ENCODE measurements at regions not wholly inside any gene's neighbourhood (a gene's known extent, or its start where the extent isn't known, plus 50 kb on each side); places are given as distances from the start of the nearest gene placed in this dataset.
"Not testable (repeated sequence)": the region's sequence is repeated elsewhere in the genome, so short reads cannot be mapped to it uniquely, and the experiment has no call there.

DNA sequence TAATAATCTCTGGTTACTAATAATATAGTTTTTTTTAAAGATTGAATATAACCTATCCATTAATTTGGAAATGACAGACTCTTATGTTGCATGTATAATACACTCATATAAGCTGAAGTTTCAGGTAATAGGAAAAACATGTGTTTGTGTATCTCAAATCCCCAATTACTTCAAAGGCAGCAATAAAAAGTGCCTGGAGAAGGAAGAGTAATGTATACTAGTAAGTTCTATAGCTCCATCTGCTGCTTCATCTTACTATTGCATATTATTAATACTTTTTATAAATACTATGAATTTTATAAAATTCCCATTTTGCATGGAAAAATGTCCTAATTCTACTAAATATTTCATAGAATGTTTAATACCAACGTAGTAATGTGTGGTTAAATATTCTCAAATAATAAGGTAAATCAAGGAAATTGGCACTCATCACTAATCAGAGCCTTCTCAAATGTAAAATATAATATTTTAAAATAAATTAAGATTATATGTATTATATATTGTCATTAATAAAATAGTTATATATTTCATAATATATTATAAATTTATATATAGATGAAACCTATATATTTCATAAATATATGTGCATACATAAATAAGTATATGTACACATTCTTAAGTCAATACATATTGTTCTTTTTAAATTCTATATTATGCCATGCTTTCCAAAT is 311.9 kb downstream of the HGF start:
- DNase-seq (ENCODE audit: extremely low read depth in 1 of 11, low read depth in 9 of 11, low spot score in 4 of 11) = peak in 1 of 11 donors; percentile 7

DNA sequence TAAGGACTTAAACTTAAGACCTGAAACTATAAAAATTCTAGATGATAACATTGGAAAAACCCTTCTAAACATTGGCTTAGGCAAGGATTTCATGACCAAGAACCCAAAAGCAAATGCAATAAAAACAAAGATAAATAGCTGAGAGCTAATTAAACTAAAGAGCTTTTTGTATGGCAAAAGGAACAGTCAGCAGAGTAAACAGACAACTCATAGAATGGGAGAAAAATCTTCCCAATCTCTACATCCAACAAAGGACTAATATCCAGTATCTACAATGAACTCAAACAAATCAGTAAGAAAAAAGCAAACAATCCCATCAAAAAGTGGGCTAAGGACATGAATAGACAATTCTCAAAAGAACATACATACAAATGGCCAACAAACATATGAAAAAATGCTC is 316.1 kb downstream of the HGF start:
- not testable (repeated sequence) for DNase-seq (ENCODE audit: extremely low read depth in 1 of 11, low read depth in 9 of 11, low spot score in 4 of 11)

DNA sequence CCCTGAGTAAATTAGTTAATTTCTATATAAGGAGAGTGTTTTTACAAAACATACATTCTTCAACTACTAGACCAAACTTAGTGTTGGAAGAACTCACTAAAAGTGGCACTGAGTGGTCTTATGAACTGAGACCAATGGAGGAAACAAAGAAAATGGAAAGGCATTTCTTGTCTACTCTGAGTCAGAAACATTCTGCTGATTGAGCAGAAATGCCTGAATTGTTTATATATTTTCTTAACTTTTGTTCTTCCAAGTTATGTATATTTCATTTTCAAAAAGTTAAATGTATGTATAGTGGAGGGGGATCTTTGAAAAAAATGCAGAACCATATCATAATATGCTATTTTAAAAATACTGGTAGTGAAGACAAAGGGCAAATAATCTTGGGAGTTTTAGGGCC is 320.7 kb downstream of the HGF start:
- DNase-seq (ENCODE audit: extremely low read depth in 1 of 11, low read depth in 9 of 11, low spot score in 4 of 11) = no peak

DNA sequence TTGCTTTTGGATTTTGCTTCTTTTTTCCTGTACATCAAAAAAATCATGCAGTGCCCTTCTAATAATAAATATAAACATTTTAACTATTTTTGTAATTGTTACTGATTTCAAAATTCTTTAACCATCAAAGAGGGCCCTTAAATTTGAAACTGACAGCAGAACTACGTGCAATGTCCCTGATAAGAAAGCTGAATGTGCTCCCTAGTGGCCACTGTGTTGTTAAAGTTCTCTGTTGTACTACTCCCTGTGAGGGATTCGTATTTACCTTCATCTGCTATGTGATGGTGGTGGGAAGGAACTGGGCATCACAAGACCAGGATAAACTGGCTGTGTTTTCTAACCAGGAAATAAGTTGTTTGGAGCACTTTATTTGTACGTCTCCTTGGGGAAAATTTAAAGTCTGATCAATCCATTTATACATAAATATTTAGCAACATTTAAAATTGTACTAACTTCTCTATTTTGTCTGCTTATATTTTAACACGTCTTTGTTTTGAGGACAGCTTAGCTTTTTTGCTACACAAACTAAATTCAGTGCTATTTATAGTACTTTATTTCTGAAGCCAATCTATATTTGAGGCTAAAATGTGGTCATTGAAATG is 322.4 kb downstream of the HGF start:
- peak in 5 of 11 donors; percentile 9 to 24 (median 12) for DNase-seq (ENCODE audit: extremely low read depth in 1 of 11, low read depth in 9 of 11, low spot score in 4 of 11)

DNA sequence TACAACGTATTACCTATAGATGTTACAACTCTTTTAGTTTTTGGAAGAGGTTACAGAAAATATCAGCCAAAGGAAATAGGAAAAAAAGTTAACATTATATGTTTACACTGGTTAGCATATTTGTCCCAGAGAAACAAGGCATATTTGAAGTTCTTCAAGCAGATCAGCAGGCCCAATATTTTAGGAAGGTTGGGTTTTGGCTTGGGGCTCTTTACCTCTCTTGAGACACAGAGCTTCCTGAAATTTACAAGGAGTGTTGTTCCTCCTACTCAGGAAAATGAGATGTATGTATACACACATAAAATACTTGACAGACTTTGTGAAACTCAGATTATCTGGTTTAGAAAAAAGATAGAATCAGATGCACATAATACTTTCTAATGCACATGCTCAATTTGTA is 323.6 kb downstream of the HGF start:
- DNase-seq (ENCODE audit: extremely low read depth in 1 of 11, low read depth in 9 of 11, low spot score in 4 of 11) = no peak

DNA sequence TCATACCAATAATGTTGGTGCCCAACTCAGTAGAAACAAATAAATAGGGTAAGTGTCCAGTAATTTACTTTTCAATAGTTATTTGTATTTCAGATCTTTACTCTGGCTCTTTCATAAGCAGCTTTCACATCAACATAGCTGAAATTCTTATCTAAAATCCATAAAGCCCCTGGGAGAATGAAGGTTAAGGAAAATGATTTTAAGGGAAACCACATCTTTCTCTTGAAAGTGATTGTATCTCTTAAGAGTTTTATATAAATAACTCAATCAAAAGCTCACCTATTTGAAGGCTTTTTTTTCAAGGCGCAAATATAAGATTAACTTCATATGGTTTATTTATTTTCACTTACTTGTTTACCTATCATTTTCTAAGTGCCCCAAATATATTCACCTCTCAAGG is 324.4 kb downstream of the HGF start:
- no peak for DNase-seq (ENCODE audit: extremely low read depth in 1 of 11, low read depth in 9 of 11, low spot score in 4 of 11)

DNA sequence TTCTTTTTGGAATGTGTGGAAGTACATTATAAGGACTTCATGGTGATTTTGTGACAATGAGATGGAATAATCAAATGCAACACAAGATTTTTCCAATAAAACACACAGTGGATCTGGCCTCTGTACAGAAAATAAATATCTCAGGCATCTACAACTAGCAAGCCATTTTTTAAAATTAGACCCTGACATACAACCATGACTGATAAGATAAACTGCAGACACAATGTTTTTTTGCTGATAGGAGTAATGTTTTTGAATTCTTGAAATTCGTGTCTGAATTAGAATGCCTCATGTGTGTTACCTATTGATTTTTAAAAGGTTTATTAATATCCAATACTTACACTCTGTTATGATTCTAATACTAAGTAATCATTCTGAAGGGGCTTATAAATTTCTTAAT is 328.1 kb downstream of the HGF start:
- no peak for DNase-seq (ENCODE audit: extremely low read depth in 1 of 11, low read depth in 9 of 11, low spot score in 4 of 11)

DNA sequence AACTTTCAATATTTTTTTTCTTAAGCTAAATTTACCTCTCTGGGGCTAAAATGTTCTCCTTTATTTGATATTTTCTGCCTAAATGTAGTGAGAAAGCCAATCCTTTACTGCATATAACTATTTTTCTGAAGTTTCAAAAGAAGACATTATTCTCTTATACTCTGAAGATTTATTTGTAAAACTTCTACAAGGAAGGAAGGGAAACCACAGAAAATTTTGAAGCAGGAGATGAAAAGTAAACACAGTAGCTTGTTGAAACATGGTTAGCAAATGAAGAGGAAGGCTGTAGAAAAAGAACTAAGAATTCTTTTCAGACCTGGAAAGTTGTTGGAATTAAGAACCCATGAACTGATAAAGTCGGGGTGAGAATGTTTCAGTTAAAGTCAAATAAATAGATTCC is 330.3 kb downstream of the HGF start:
- DNase-seq (ENCODE audit: extremely low read depth in 1 of 11, low read depth in 9 of 11, low spot score in 4 of 11) = no peak

DNA sequence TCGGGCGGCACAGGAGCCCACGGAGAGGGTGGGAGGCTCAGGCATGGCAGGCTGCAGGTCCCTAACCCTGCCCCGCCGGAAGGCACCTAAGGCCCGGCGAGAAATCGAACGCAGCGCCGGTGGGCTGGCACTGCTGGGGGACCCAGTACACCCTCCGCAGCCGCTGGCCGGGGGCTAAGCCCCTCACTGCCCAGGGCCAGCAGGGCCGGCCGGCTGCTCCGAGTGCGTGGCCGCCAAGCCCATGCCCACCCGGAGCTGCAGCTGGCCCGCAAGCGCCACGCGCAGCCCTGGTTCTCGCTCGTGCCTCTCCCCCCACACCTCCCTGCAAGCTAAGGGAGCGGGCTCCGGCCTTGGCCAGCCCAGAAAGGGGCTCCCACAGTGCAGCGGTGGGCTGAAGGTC is 332.7 kb downstream of the HGF start:
- not testable (repeated sequence) for DNase-seq (ENCODE audit: extremely low read depth in 1 of 11, low read depth in 9 of 11, low spot score in 4 of 11)

DNA sequence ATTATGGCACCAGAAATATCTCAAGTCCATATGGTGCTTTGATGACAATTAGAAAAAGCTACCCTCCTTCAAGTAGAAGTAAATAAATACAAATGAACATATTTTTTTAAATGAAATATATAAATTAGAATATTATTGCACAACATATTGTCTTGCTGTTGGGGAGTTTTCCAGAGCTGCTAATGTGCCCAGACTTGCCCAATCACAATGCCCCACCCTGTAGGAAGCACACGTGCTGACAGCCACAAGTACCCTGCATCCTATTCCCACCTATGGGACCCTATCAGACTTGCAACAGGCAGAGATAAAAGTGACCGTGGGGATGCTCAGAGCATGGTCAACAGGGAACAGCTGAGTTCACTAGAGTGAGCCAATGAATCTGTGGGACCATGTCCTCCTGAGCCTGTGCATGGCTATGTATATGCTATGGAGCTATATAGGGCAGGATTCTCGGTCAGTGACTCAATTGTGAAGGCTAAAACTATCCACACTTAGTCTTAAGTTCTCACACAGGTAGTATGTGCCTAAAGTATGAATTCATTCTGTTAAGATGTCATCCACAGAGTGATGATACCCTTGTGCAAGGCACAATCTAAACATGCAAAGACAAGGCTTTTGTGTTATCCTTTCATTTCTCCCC is 336.0 kb downstream of the HGF start:
- no peak for DNase-seq (ENCODE audit: extremely low read depth in 1 of 11, low read depth in 9 of 11, low spot score in 4 of 11)

DNA sequence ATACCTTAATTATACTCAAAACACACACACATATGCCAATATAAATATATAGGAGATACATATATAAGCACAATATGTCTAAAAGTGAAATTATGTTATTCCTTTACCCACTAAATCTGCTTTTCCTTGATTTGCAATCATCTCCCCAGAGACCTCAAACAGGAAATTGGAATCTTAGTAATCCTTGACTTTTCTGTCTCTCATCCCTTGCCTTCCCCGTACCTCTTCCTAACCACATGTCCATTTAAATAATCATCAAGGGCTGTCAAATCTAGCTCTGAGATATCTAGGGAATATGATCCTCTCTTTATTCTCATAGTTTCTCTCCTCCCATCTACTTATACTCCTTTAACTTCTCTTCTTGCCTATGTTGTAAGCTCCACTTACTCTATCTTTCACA is 336.6 kb downstream of the HGF start:
- no peak for DNase-seq (ENCODE audit: extremely low read depth in 1 of 11, low read depth in 9 of 11, low spot score in 4 of 11)

DNA sequence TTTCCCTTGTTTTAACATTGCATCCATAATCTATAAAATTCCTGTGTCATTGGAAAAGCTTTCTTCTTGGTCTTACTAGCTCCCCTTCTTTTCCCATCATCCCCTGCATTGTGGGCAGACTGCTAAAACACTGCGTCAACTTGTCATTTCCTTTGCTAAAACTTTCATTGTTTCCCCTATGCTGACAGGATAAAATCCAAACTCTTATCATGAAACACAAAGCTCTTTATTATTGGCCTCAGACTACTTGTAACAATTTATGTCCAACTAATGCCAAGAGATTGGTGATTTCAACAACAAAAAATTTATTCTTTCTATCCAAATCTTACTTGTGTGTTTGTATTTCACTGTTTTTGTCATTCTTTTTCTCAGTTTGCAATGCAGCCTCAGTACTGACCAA is 339.1 kb downstream of the HGF start:
- DNase-seq (ENCODE audit: extremely low read depth in 1 of 11, low read depth in 9 of 11, low spot score in 4 of 11) = no peak

DNA sequence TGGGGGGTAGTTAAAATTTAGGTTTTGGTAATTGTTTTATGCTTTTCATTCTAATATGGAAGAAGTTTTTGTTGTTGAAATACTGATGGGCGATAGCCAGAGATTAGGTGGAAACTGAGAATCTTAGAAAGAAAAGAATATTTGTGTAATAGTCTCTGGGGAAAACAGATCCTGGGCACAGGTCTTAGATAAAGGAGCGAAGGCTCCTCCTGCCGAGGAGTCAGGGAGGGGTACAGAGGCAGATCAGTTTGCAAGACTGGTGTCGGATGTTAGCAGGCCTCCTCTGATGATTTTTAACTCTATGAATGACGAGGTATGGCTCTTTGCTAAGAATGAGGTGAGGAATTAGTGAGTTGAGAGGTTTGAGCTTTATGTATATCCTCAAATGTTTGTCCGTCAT is 339.7 kb downstream of the HGF start:
- DNase-seq (ENCODE audit: extremely low read depth in 1 of 11, low read depth in 9 of 11, low spot score in 4 of 11) = no peak

DNA sequence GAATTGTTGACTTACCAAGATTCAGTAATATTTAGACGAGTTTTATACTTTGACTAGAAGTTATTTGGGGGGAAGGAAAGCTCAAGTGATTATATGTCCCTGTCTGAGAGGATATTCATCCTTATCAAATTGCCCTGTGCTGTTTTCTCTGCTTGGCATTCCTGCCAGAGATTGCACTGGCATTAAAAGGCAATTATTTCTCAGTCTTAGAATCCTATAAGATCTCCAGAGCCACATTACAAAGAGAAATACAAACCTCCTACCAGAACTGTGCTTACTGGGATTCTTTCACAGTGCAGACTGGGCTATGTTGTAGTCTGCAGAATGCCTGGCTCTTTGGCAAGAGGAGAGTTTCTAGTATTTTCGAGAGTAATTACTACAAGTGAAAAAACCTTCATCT is 342.4 kb downstream of the HGF start:
- DNase-seq (ENCODE audit: extremely low read depth in 1 of 11, low read depth in 9 of 11, low spot score in 4 of 11) = no peak

DNA sequence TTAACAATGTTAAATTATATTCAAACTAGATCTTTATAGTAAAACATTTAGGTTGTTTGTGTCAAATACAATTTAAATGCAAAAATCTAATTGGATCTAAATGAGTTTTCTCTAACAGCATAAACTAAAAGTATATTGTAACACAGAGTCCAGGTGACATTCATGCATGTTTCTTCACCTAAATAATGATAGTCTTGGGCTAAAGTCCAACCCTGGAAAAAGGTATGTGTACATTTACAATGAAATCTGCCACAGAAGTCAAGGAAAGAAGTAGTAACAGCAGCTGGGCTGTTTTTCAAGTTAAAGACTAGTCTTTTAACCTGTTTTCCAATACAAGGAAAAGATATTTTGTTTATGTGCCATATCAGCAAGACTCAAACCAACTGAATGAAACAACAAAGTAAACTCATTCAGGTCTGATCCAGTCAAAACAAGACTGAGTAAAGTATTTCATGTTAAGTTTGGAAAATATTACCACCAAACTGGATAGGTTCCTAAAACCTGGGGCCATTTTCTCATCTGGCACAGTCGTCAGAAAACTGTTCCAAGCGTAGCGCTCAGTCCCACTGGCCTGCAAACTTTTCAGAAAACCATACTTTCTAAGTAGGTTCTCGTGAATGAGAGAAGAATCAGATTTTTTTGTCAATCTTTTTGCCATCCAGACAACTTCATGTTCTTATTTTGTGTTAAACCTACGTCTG is 349.2 kb downstream of the HGF start:
- no peak for DNase-seq (ENCODE audit: extremely low read depth in 1 of 11, low read depth in 9 of 11, low spot score in 4 of 11)

DNA sequence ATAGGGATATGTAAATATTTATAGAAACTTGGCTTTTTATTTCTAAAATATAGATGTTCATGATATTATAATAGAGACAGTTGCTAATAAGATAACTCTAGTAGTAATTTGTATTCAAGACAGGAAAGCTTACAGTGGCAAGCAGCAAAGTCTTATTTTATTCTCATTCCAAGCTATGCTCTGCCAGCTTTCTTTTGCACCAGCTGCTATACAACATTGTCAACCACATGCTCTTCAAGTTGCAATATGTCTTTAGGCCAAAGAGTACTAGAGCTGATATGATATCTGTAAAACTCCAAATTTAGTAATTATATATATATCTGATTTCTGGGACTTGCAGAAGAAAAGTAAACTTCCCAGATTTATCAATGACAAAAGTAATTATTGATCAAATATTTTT is 350.1 kb downstream of the HGF start:
- no peak for DNase-seq (ENCODE audit: extremely low read depth in 1 of 11, low read depth in 9 of 11, low spot score in 4 of 11)

DNA sequence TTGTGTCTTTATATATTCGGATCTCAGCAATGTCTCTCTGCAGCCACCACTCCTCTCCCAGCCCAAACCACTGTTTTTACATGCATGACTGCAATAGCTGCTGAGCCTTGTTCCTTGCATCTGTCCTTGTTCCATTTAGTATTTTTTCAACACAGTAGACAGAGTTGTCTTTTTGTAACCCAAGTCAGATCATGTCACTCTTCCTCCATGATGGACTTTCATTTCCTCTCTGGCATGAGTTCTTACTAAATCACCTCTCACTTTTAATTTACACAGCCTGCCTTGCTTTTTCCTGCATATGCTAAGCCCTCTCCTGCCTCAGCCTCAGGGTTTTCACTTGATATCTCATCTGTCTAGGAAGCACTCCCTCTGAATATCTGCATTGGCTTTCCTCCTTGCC is 353.2 kb downstream of the HGF start:
- no peak for DNase-seq (ENCODE audit: extremely low read depth in 1 of 11, low read depth in 9 of 11, low spot score in 4 of 11)

DNA sequence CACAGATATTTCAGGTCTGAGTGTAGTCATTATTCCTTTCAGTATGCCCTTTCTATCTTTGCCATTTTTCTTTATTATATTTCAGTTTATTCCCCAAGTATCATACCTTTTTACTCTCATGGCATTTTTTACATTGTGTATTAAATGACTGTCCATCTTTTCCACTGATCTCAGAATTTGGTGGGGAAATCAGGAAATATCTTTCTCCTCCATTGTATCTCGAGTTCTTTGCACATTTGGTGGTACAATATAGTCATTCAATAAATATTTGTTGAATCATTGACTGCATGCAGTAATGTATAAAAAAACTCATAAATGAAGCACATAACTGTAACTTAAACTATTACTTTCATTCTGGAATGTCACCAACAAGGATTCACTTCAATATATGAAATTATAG is 354.7 kb downstream of the HGF start:
- DNase-seq (ENCODE audit: extremely low read depth in 1 of 11, low read depth in 9 of 11, low spot score in 4 of 11) = no peak

DNA sequence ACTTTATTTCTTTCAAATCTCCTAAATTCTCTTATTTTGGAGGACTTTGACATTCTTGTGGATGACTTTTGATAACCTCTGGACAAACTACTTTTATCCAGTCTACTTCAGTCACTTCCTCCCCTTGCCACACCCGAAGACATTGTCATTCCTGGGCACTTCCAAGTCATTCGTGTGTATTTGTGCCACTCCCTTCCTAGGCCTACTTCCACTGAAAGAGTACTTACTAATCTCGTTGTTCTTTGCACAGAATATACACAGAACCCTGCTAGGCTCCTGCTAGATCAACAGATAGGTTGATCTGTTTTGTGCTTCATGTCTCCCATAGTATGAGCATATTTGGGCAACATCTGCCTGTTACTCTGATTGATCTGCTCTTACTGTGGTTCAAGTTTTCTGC is 355.4 kb downstream of the HGF start:
- DNase-seq (ENCODE audit: extremely low read depth in 1 of 11, low read depth in 9 of 11, low spot score in 4 of 11) = no peak

DNA sequence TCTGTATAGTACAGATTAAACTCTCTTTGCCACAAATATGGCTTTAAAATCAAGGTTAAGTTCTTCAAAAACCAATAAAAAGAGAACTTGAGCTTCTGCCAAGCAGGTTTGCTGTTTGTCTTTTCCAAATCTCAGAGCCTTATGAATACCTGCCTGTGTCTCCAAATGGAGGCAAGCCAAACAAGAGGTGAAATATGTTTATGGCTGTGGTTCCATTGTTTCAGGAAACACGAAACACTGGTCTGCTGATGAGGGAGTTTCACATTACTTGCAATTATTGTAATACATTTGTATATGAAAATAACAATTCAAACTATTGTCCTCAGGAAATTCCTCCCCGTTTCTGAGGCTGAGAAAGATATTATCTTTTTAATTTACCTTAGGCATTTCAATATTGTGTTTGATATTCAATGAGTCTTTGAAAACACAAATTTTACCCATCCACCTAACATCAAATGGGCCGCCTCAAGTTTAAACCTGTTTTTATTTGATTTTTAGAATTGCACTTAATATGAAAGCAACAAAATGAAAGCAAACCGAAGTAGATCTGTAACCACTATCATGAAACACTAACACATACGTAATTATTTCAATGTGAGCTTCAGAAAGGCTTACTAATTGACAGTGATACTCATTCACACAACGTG is 359.3 kb downstream of the HGF start:
- peak in 1 of 11 donors; percentile 6 for DNase-seq (ENCODE audit: extremely low read depth in 1 of 11, low read depth in 9 of 11, low spot score in 4 of 11)
